Naive B cell (primary cell): ENCODE measurements at regions not wholly inside any gene's neighbourhood (a gene's known extent, or its start where the extent isn't known, plus 50 kb on each side); places are given as distances from the start of the nearest gene placed in this dataset.
"Not testable (repeated sequence)": the region's sequence is repeated elsewhere in the genome, so short reads cannot be mapped to it uniquely, and the experiment has no call there.

Experiments
- ATAC-seq, 2 donors: fragments of 150-1000 bp; cut with Tn5 transposase; 2 replicates each; pipeline ENCODE4 v1.10.0; 2021; ENCODE audit warnings: low read depth in 2 of 2, mild to moderate bottlenecking in 2 of 2, moderate library complexity in 2 of 2
- DNase-seq: peaks from one replicate; pipeline ENCODE4 v3.0.0; 2022
- H3K27ac Mint-ChIP-seq, 6 donors: one replicate each; pipeline ENCODE4 v1.8.0; 2020 to 2022; ENCODE audit warnings: mild to moderate bottlenecking in 6 of 6, mixed read lengths in 6 of 6, moderate library complexity in 5 of 6, inconsistent platforms in 2 of 6
- H3K27me3 Mint-ChIP-seq, 3 donors: one replicate each; pipeline ENCODE4 v1.8.0; 2021 to 2022; ENCODE audit warnings: mixed read lengths in 3 of 3, mild to moderate bottlenecking in 1 of 3
- H3K36me3 Mint-ChIP-seq, 2 donors: one replicate each; pipeline ENCODE4 v1.8.0; 2020 to 2022; ENCODE audit warnings: mixed read lengths in 2 of 2, inconsistent platforms in 1 of 2, mild to moderate bottlenecking in 1 of 2
- H3K4me1 Mint-ChIP-seq, 3 donors: one replicate each; pipeline ENCODE4 v1.8.0; 2020 to 2022; ENCODE audit warnings: mixed read lengths in 3 of 3, inconsistent platforms in 1 of 3, mild to moderate bottlenecking in 1 of 3, moderate library complexity in 1 of 3
- H3K4me3 Mint-ChIP-seq, 8 donors: one replicate each; pipeline ENCODE4 v1.8.0; 2020 to 2022; ENCODE audit warnings: mild to moderate bottlenecking in 8 of 8, mixed read lengths in 8 of 8, moderate library complexity in 8 of 8, inconsistent platforms in 2 of 8
- H3K9me3 Mint-ChIP-seq, 7 donors: one replicate each; pipeline ENCODE4 v1.8.0; 2020 to 2022; ENCODE audit warnings: mixed read lengths in 7 of 7, mild to moderate bottlenecking in 5 of 7, inconsistent platforms in 2 of 7, moderate library complexity in 1 of 7

GRCh38 chr22:48919851-48920589, 907.7 kb downstream of the BRD1 start:
- DNase-seq (no peak), ATAC-seq (no peak)
- no peaks in the 10 kb centered on the region for H3K4me1 Mint-ChIP-seq
- peaks cover 0 to 1% (median 0%) of the 10 kb centered on the region in 7 donors for H3K9me3 Mint-ChIP-seq
- H3K27me3 Mint-ChIP-seq: peaks cover 0 to 27% (median 19%) of the 10 kb centered on the region in 3 donors
- no peak overlapping the region for H3K4me3 Mint-ChIP-seq
- H3K36me3 Mint-ChIP-seq: no peaks in the 10 kb centered on the region
- no peak overlapping the region for H3K27ac Mint-ChIP-seq

GRCh38 chr22:48919187-48919590, 908.5 kb downstream of the BRD1 start:
- peaks cover 0 to 31% (median 19%) of the 10 kb centered on the region in 3 donors for H3K27me3 Mint-ChIP-seq
- DNase-seq: no peak
- H3K9me3 Mint-ChIP-seq: peaks cover 0 to 1% (median 0%) of the 10 kb centered on the region in 7 donors
- ATAC-seq: no peak
- no peak overlapping the region for H3K27ac Mint-ChIP-seq
- H3K4me3 Mint-ChIP-seq: no peak overlapping the region
- no peaks in the 10 kb centered on the region for H3K4me1 Mint-ChIP-seq
- no peaks in the 10 kb centered on the region for H3K36me3 Mint-ChIP-seq

GRCh38 chr22:48918585-48919186, 909.0 kb downstream of the BRD1 start:
- Mint-ChIP-seq H3K9me3 (peaks cover 0 to 1% (median 0%) of the 10 kb centered on the region in 7 donors), H3K36me3 (no peaks in the 10 kb centered on the region), H3K27ac (no peak overlapping the region), H3K4me3 (no peak overlapping the region), H3K4me1 (no peaks in the 10 kb centered on the region), H3K27me3 (peaks cover 0 to 28% (median 19%) of the 10 kb centered on the region in 3 donors)
- ATAC-seq (no peak), DNase-seq (no peak)

GRCh38 chr22:48912356-48913066, 915.2 kb downstream of the BRD1 start:
- Mint-ChIP-seq H3K27ac (peak overlapping the region in 1 of 6 donors; percentile 49), H3K27me3 (peaks cover 0 to 23% (median 16%) of the 10 kb centered on the region in 3 donors)
- H3K4me3 Mint-ChIP-seq, ATAC-seq, DNase-seq, H3K36me3 Mint-ChIP-seq, H3K9me3 Mint-ChIP-seq, H3K4me1 Mint-ChIP-seq: not testable (repeated sequence)

- not testable (repeated sequence) for H3K27ac Mint-ChIP-seq, H3K9me3 Mint-ChIP-seq, H3K36me3 Mint-ChIP-seq, DNase-seq, H3K4me1 Mint-ChIP-seq, H3K4me3 Mint-ChIP-seq, ATAC-seq
- peaks cover 0 to 18% (median 11%) of the 10 kb centered on the region in 3 donors for H3K27me3 Mint-ChIP-seq
These were observed 916.0 kb downstream of the BRD1 start for GRCh38 chr22:48911647-48912046.

GRCh38 chr22:48911067-48911466, 916.6 kb downstream of the BRD1 start:
- H3K27ac Mint-ChIP-seq, H3K4me3 Mint-ChIP-seq, H3K4me1 Mint-ChIP-seq, H3K9me3 Mint-ChIP-seq, ATAC-seq, H3K36me3 Mint-ChIP-seq, DNase-seq: not testable (repeated sequence)
- peaks cover 0 to 18% (median 11%) of the 10 kb centered on the region in 3 donors for H3K27me3 Mint-ChIP-seq

GRCh38 chr22:48908547-48908946, 919.1 kb downstream of the BRD1 start:
- H3K4me3 Mint-ChIP-seq: no peak overlapping the region
- H3K9me3 Mint-ChIP-seq: peaks cover 0 to 3% (median 0%) of the 10 kb centered on the region in 7 donors
- no peak for ATAC-seq
- no peaks in the 10 kb centered on the region for H3K36me3 Mint-ChIP-seq
- peaks cover 0 to 2% (median 0%) of the 10 kb centered on the region in 3 donors for H3K4me1 Mint-ChIP-seq
- H3K27me3 Mint-ChIP-seq: peaks cover 0 to 11% (median 9%) of the 10 kb centered on the region in 3 donors
- H3K27ac Mint-ChIP-seq: no peak overlapping the region
- no peak for DNase-seq

- Mint-ChIP-seq H3K9me3 (peaks cover 0 to 3% (median 0%) of the 10 kb centered on the region in 7 donors), H3K36me3 (no peaks in the 10 kb centered on the region), H3K27me3 (peaks cover 0 to 9% (median 4%) of the 10 kb centered on the region in 3 donors)
These were observed 920.1 kb downstream of the BRD1 start for GRCh38 chr22:48907591-48907990.

GRCh38 chr22:48906216-48906835, 921.3 kb downstream of the BRD1 start:
- Mint-ChIP-seq H3K36me3 (no peaks in the 10 kb centered on the region), H3K27me3 (peaks cover 0 to 9% (median 4%) of the 10 kb centered on the region in 3 donors), H3K4me3 (no peak overlapping the region), H3K9me3 (peaks cover 0 to 3% (median 0%) of the 10 kb centered on the region in 7 donors), H3K27ac (no peak overlapping the region), H3K4me1 (no peaks in the 10 kb centered on the region)
- ATAC-seq (no peak), DNase-seq (no peak)

More at GRCh38 chr22:48907591-48907990, 920.1 kb downstream of the BRD1 start:
- DNase-seq (no peak), ATAC-seq (no peak)
- no peak overlapping the region for H3K4me3 Mint-ChIP-seq
- no peak overlapping the region for H3K27ac Mint-ChIP-seq
- H3K4me1 Mint-ChIP-seq: peaks cover 0 to 1% (median 0%) of the 10 kb centered on the region in 3 donors

GRCh38 chr22:48905206-48905975, 922.3 kb downstream of the BRD1 start:
- Mint-ChIP-seq H3K9me3 (peaks cover 0 to 2% (median 0%) of the 10 kb centered on the region in 7 donors), H3K4me1 (no peaks in the 10 kb centered on the region), H3K4me3 (no peak overlapping the region), H3K27me3 (peaks cover 0 to 9% (median 2%) of the 10 kb centered on the region in 3 donors), H3K36me3 (no peaks in the 10 kb centered on the region), H3K27ac (no peak overlapping the region)
- ATAC-seq (no peak), DNase-seq (no peak)

GRCh38 chr22:48902983-48903650, 924.6 kb downstream of the BRD1 start:
- peaks cover 0 to 4% (median 0%) of the 10 kb centered on the region in 3 donors for H3K27me3 Mint-ChIP-seq
- ATAC-seq (no peak), DNase-seq (no peak)
- H3K9me3 Mint-ChIP-seq: peaks cover 0 to 2% (median 0%) of the 10 kb centered on the region in 7 donors
- no peaks in the 10 kb centered on the region for H3K36me3 Mint-ChIP-seq
- H3K27ac Mint-ChIP-seq: no peak overlapping the region
- no peaks in the 10 kb centered on the region for H3K4me1 Mint-ChIP-seq
- no peak overlapping the region for H3K4me3 Mint-ChIP-seq
